Fibroblast of lung (primary cell): ENCODE measurements at regions not wholly inside any gene's neighbourhood (a gene's known extent, or its start where the extent isn't known, plus 50 kb on each side); places are given as distances from the start of the nearest gene placed in this dataset.

Experiments used
- DNase-seq, 2 donors: peaks; one replicate each; pipeline versions ENCODE4 v3.0.0 to v3.0.0-alpha.2; 2010; ENCODE audit warnings: low read depth in 2 of 2
- H2AFZ ChIP-seq: 2 replicates; pipeline ENCODE4 v1.5.1; 2012; ENCODE audit warnings: low read length, control low read depth, inconsistent platforms
- H3K27ac ChIP-seq: 2 replicates; pipeline ENCODE4 v1.5.1; 2011; ENCODE audit warnings: low read length, control low read depth; ENCODE audit not compliant: insufficient read depth
- H3K27me3 ChIP-seq: 2 replicates; pipeline ENCODE4 v1.5.1; 2011; ENCODE audit warnings: mild to moderate bottlenecking, low read length; ENCODE audit not compliant: control insufficient read depth, insufficient read depth
- H3K36me3 ChIP-seq: 2 replicates; pipeline ENCODE4 v1.5.1; 2011; ENCODE audit warnings: low read length; ENCODE audit not compliant: control insufficient read depth, insufficient read depth
- H3K4me1 ChIP-seq: 2 replicates; pipeline ENCODE4 v1.5.1; 2011; ENCODE audit warnings: low read length; ENCODE audit not compliant: control insufficient read depth, insufficient read depth; ENCODE audit errors: extremely low read depth
- H3K4me2 ChIP-seq: 2 replicates; pipeline ENCODE4 v1.5.1; 2011; ENCODE audit warnings: low read length, control low read depth; ENCODE audit not compliant: insufficient read depth; ENCODE audit errors: extremely low read depth
- H3K4me3 ChIP-seq, 4 experiments: fragments of 200-600 bp in 1 of 4; sonication (generic) in 1 of 4; replicated peaks in 1 of 4; 2 replicates each; pipeline ENCODE4 v1.5.1; 2011 to 2016; ENCODE audit warnings: low read length in 4 of 4, low read depth in 3 of 4, mild to moderate bottlenecking in 3 of 4, control low read depth in 2 of 4, inconsistent platforms in 1 of 4, mixed read lengths in 1 of 4; ENCODE audit not compliant: insufficient read depth in 1 of 4; ENCODE audit errors: control extremely low read depth in 1 of 4
- H3K79me2 ChIP-seq: 2 replicates; pipeline ENCODE4 v1.5.1; 2012; ENCODE audit warnings: mild to moderate bottlenecking, low read length, inconsistent platforms; ENCODE audit not compliant: control insufficient read depth, insufficient read depth
- H3K9ac ChIP-seq: 2 replicates; pipeline ENCODE4 v1.5.1; 2011; ENCODE audit warnings: mild to moderate bottlenecking, low read length, control low read depth; ENCODE audit not compliant: insufficient read depth
- H3K9me3 ChIP-seq: 2 replicates; pipeline ENCODE4 v1.5.1; 2012; ENCODE audit warnings: low read depth, low read length; ENCODE audit not compliant: control insufficient read depth, insufficient read depth
- H4K20me1 ChIP-seq: 2 replicates; pipeline ENCODE4 v1.5.1; 2011; ENCODE audit warnings: low read length; ENCODE audit not compliant: control insufficient read depth, insufficient read depth; ENCODE audit errors: extremely low read depth
- CTCF ChIP-seq, 2 donors: IDR thresholded peaks in 1 of 2; conservative IDR thresholded peaks in 1 of 2; 1 replicate in 1 of 2; 2 replicates in 1 of 2; pipeline ENCODE4 v1.5.1; 2011 to 2012; ENCODE audit warnings: low read length in 2 of 2, control low read depth in 1 of 2, inconsistent platforms in 1 of 2, low read depth in 1 of 2, mild to moderate bottlenecking in 1 of 2
- EZH2 ChIP-seq: IDR thresholded peaks from 2 replicates; pipeline ENCODE4 v1.5.1; 2012; ENCODE audit warnings: low read length, control low read depth, mild to moderate bottlenecking; ENCODE audit errors: missing control alignments

- H4K20me1 ChIP-seq = no peaks in the 10 kb centered on the region
- TF ChIP-seq EZH2 = no peak
- no peak for TF ChIP-seq CTCF (conservative IDR thresholded peaks at IDR 0.05 in 1 of 2, IDR thresholded peaks at IDR 0.05 in 1 of 2; ENCODE audit: low read depth in 1 of 2, low read length in 2 of 2)
- no peak overlapping the region for H3K4me3 ChIP-seq
- H3K9ac ChIP-seq = no peak overlapping the region
- no peak overlapping the region for H3K4me2 ChIP-seq
- no peak overlapping the region for H2AFZ ChIP-seq
- H3K4me1 ChIP-seq = no peaks in the 10 kb centered on the region
- no peaks in the 10 kb centered on the region for H3K79me2 ChIP-seq
- no peak for DNase-seq
- no peak overlapping the region for H3K27ac ChIP-seq
- no peaks in the 10 kb centered on the region for H3K9me3 ChIP-seq
- no peaks in the 10 kb centered on the region for H3K27me3 ChIP-seq
- H3K36me3 ChIP-seq = no peaks in the 10 kb centered on the region
Measured at GRCh38 chr12:46087916-46088439, 97.6 kb upstream of the SCAF11 start.

GRCh38 chr12:46084666-46085631, 94.6 kb upstream of the SCAF11 start:
- TF ChIP-seq CTCF (conservative IDR thresholded peaks at IDR 0.05 in 1 of 2, IDR thresholded peaks at IDR 0.05 in 1 of 2; ENCODE audit: low read depth in 1 of 2, low read length in 2 of 2) (no peak), EZH2 (no peak)
- Histone ChIP-seq H3K79me2 (no peaks in the 10 kb centered on the region), H3K36me3 (no peaks in the 10 kb centered on the region), H3K9me3 (no peaks in the 10 kb centered on the region), H3K4me3 (no peak overlapping the region), H2AFZ (no peak overlapping the region), H3K27ac (no peak overlapping the region), H3K27me3 (no peaks in the 10 kb centered on the region), H3K4me2 (no peak overlapping the region), H3K9ac (no peak overlapping the region), H4K20me1 (no peaks in the 10 kb centered on the region), H3K4me1 (no peaks in the 10 kb centered on the region)
- no peak for DNase-seq

- H3K4me3 ChIP-seq = no peak overlapping the region
- no peak for DNase-seq
- TF ChIP-seq CTCF (conservative IDR thresholded peaks at IDR 0.05 in 1 of 2, IDR thresholded peaks at IDR 0.05 in 1 of 2; ENCODE audit: low read depth in 1 of 2, low read length in 2 of 2) (no peak), EZH2 (no peak)
- no peak overlapping the region for H3K27ac ChIP-seq
- H3K4me1 ChIP-seq = no peaks in the 10 kb centered on the region
- no peaks in the 10 kb centered on the region for H3K79me2 ChIP-seq
- no peaks in the 10 kb centered on the region for H3K36me3 ChIP-seq
- H3K27me3 ChIP-seq = peaks cover 3% of the 10 kb centered on the region
- H3K9ac ChIP-seq = no peak overlapping the region
- no peak overlapping the region for H2AFZ ChIP-seq
- H4K20me1 ChIP-seq = no peaks in the 10 kb centered on the region
- no peaks in the 10 kb centered on the region for H3K9me3 ChIP-seq
- no peak overlapping the region for H3K4me2 ChIP-seq
Measured at GRCh38 chr12:46082490-46083200, 92.3 kb upstream of the SCAF11 start.
